HG03139 (cell line): ENCODE measurements at regions not wholly inside any gene's neighbourhood (a gene's known extent, or its start where the extent isn't known, plus 50 kb on each side); places are given as distances from the start of the nearest gene placed in this dataset.
"Not testable (repeated sequence)": the region's sequence is repeated elsewhere in the genome, so short reads cannot be mapped to it uniquely, and the experiment has no call there.

Experiments
- ATAC-seq: cut with Tn5 transposase; IDR thresholded peaks from one replicate; pipeline ENCODE4 v1.9.1; 2021; ENCODE audit not compliant: unreplicated experiment

DNA sequence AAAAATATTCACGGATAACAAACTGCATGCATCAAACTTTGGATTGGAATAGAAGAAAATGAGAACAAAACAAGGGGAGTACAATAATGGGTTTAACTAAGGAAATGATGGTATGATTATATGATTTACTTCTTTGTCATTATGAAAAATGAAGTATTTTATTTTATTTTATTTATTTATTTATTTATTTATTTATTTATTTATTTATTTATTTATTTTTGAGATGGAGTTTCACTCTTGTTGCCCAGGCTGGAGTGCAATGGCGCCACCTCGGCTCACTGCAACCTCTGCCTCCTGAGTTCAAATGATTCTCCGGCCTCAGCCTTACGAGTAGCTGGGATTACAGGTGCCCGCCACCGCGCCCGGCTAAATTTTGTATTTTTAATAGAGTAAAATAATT lies 234.1 kb upstream of the SEMA3C start:
- ATAC-seq = not testable (repeated sequence)

- ATAC-seq = no peak
Observed at GRCh38 chr7:81150951-81151361, 232.1 kb upstream of the SEMA3C start.

- no peak for ATAC-seq
Observed at GRCh38 chr7:81143856-81144255, 225.0 kb upstream of the SEMA3C start.

GRCh38 chr7:81141257-81142205 lies 222.7 kb upstream of the SEMA3C start:
- not testable (repeated sequence) for ATAC-seq

- no peak for ATAC-seq
Observed at GRCh38 chr7:81140775-81141174, 221.9 kb upstream of the SEMA3C start.

DNA sequence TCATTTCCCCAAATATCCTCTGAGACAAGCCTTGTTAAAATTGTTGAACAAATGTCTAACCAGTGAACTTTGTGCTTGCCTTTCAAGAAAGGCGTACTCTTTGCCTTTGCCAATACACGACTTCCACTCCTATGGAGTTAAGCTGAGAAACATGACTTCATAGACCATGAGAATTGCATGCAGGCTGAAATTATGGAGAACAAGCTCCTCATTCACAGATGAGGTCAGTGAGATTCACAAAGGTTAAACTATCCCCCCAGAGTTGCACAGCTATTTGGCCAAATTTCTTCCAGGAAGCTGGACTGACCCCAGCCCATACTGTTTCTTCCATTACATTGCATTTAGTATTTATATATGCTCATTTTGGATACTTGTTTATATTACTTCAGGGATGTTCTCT lies 221.4 kb upstream of the SEMA3C start:
- ATAC-seq = no peak

- no peak for ATAC-seq
Observed at GRCh38 chr7:81138870-81139269, 220.0 kb upstream of the SEMA3C start.

DNA sequence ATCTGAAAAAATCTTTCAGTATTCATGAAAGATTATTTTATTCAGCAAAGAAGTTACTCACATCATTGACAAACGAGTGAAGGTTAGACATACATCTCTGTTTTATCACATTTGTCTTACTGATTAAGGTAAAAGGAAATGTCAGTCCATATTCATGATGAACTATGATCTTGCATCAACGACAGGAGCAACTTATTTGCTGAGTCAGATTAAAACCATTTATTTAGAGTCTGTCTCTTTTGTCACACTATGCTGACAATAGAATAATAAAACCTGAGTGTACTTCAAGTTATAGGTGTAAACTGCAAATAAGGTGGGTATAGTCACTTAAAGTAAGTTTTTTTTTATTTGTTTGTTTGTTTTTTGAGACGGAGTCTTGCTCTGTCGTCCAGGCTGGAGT lies 216.5 kb upstream of the SEMA3C start:
- ATAC-seq = no peak

- no peak for ATAC-seq
Observed at GRCh38 chr7:81128011-81128410, 209.2 kb upstream of the SEMA3C start.

GRCh38 chr7:81120803-81121202 lies 202.0 kb upstream of the SEMA3C start:
- no peak for ATAC-seq

GRCh38 chr7:81120111-81120510 lies 201.3 kb upstream of the SEMA3C start:
- no peak for ATAC-seq

- ATAC-seq = no peak
Observed at GRCh38 chr7:81114633-81115032, 195.8 kb upstream of the SEMA3C start.

DNA sequence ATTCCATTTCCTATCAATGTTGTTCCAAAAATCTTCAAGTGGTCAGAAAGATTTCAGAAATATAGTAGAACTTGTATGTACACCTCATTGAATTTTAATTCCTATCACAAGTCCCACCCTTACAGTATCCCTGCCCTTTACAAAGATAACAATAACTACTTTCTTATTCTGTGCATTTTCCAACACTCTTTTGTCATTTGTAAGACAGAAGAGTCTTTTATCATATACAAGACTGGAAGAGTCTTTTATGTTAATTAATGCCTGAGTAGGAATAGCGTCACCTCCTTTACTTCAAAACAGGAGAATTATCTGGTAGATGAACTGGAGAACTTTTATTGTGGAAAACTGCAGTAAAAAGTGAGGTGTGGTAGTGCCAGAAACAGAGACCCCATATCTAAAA lies 193.9 kb upstream of the SEMA3C start:
- no peak for ATAC-seq

GRCh38 chr7:81111781-81112540 lies 193.1 kb upstream of the SEMA3C start:
- no peak for ATAC-seq

- no peak for ATAC-seq
Observed at GRCh38 chr7:81111358-81111757, 192.5 kb upstream of the SEMA3C start.

- no peak for ATAC-seq
Observed at GRCh38 chr7:81110673-81111072, 191.8 kb upstream of the SEMA3C start.

GRCh38 chr7:81098213-81098612 lies 179.4 kb upstream of the SEMA3C start:
- ATAC-seq = no peak

DNA sequence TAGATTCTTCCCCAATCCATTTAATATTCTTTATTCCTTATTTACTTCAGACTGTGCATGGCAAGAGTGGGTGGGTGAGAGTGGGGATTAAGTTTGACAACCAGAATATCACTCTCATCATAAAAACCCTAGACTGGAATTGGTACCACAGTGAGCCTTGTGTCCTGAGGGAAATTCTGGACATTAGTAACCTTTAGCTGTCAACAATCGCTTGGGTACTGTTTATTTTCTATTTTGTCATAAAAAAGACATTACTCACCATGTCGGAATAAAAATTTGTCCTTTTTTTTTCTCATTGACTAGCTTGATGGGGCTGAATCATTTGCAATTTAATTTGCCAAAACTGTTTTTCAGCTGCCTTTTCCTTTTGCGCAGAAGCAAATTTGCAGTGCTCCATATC lies 176.1 kb upstream of the SEMA3C start:
- no peak for ATAC-seq

GRCh38 chr7:81081616-81082015 lies 162.8 kb upstream of the SEMA3C start:
- no peak for ATAC-seq

GRCh38 chr7:81080553-81080952 lies 161.7 kb upstream of the SEMA3C start:
- no peak for ATAC-seq

GRCh38 chr7:81079746-81080145 lies 160.9 kb upstream of the SEMA3C start:
- ATAC-seq = no peak

DNA sequence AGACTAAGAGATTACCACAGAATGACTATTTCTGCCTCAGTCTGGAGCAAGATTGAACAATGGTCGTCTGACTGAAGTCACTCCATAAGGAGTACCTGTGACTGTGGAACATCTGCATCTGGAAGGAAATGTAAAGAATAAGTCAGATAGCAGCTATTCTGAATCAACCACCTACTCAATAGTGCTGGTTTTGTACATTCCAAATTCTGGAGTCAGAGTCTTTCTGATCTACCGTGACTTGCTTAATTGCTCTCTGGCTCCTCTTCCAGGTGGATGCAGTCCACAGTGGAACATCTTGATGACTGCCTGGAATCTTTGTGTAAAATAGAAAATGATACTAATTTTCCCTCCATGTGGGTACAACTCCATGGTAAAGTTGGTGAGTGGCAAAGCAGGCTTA lies 156.3 kb upstream of the SEMA3C start:
- ATAC-seq = no peak
